AG09319 (cell line): ENCODE measurements at regions not wholly inside any gene's neighbourhood (a gene's known extent, or its start where the extent isn't known, plus 50 kb on each side); places are given as distances from the start of the nearest gene placed in this dataset.

Experiments used
- DNase-seq: peaks from one replicate; pipeline ENCODE4 v3.0.0-alpha.2; 2010; ENCODE audit warnings: low read depth; ENCODE audit errors: extremely low read depth
- CTCF ChIP-seq: IDR thresholded peaks from 2 replicates; pipeline ENCODE4 v1.5.1; 2011; ENCODE audit warnings: low read depth, mild to moderate bottlenecking, inconsistent platforms, low read length, moderate library complexity

- no peak for TF ChIP-seq CTCF
- DNase-seq: no peak
Measured at GRCh38 chr20:22924949-22925612, 110.0 kb upstream of the SSTR4 start.

- TF ChIP-seq CTCF: no peak
- no peak for DNase-seq
Measured at GRCh38 chr20:22925613-22925983, 109.5 kb upstream of the SSTR4 start.

- no peak for TF ChIP-seq CTCF
- no peak for DNase-seq
Measured at GRCh38 chr20:22927537-22927936, 107.6 kb upstream of the SSTR4 start.

- DNase-seq: no peak
Measured at GRCh38 chr20:22928679-22929078, 106.4 kb upstream of the SSTR4 start.

GRCh38 chr20:22929661-22930060 lies 105.5 kb upstream of the SSTR4 start:
- no peak for TF ChIP-seq CTCF
- no peak for DNase-seq

More at GRCh38 chr20:22928679-22929078, 106.4 kb upstream of the SSTR4 start:
- TF ChIP-seq CTCF: no peak

- TF ChIP-seq CTCF: no peak
- no peak for DNase-seq
Measured at GRCh38 chr20:22931653-22932608, 103.2 kb upstream of the SSTR4 start.

GRCh38 chr20:22939181-22939580 lies 95.9 kb upstream of the SSTR4 start:
- no peak for DNase-seq
- TF ChIP-seq CTCF: no peak
